ENCODE measurements at regions not wholly inside any gene's neighbourhood (a gene's known extent, or its start where the extent isn't known, plus 50 kb on each side); places are given as distances from the start of the nearest gene placed in this dataset.

DNA sequence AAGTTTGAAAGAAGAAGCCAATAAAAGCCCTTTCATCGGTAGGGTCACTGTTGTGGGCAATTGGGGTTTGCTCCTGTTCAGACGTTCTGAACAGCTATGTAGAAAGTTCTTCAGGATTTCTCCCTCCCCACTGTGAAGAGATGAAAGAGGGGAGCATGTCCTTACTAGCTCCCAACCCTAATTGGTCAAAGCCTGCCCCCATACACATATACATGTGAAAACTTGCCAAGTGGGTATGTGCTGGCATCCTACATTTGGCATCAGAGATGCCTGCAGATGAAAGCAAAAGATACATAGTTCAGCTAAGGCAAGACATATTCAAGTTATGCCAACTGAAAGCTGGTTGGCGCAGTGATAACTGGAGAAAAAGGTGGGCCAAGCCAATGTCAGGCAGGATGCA, 363.1 kb upstream of the DACH1 start:
- H3K4me3 Mint-ChIP-seq = no peak overlapping the region
- no peak overlapping the region for H3K27ac Mint-ChIP-seq
- H3K27me3 Mint-ChIP-seq = no peaks in the 10 kb centered on the region

DNA sequence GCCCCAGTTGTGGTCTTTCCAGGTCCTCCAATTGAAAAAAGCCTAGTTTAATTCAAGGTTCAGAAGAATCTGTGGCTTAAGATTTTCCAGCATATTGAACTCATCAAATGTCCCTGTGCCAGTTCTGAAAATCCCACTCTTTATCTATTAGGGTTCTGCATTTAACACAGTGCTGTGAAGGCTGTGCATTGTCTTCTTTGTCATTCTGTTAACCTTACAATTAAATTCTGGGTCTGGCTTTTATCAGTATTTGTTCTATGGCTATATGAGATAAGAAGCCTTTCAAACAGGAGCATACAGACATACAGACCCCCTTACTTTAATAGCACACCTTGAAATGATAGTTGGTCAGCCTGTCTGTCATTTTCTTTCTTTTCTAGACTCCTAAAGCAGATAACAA, 362.1 kb upstream of the DACH1 start:
- ATAC-seq (no peak), DNase-seq (no peak)
- Mint-ChIP-seq H3K4me1 (no peaks in the 10 kb centered on the region), H3K4me3 (no peak overlapping the region), H3K9me3 (peaks cover 0 to 8% of the 10 kb centered on the region in 2 donors), H3K27me3 (no peaks in the 10 kb centered on the region), H3K27ac (no peak overlapping the region)

More for the DNA sequence above, 363.1 kb upstream of the DACH1 start:
- DNase-seq = no peak
- Mint-ChIP-seq H3K9me3 (peaks cover 0 to 2% of the 10 kb centered on the region in 2 donors), H3K4me1 (no peaks in the 10 kb centered on the region)
- ATAC-seq = no peak

DNA sequence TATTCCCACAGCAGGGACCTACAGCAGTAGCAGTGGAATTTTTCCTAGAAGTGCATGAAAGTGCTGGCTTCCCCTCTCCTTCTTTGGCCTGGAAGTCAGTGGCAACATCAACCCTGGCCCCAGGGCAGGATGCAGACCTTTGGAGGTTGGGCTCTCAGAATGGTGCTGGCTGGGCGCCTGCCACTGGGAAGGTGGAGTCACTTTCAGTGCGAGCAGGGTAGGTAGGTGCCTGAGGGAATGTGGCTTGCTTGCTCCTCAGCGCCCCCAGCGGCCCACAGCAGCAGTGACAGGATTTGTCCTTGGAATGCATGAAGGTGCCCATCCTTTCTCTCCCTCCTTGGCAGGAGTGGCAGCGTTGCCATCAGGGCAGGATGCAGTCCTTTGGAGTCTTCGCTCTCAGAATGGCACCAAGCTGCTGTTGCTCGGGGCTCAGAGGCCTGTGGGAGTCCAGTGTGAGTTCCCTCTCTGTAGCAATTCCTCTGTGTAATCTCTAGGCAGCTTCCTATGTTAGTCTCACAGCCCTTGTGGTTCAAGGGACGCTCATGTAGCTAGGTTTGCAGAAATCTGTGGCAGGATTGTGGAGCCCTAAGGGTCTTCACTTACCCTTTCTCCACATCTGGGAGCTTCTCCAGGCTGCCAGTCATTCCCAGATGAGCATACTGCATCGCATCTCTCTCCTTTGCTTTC, 354.4 kb upstream of the DACH1 start:
- H3K9me3 Mint-ChIP-seq = peaks cover 3 to 38% of the 10 kb centered on the region in 2 donors
- H3K4me3 Mint-ChIP-seq = no peak overlapping the region
- peak; percentile 23 for ATAC-seq
- no peak for DNase-seq
- H3K27ac Mint-ChIP-seq = no peak overlapping the region
- H3K27me3 Mint-ChIP-seq = no peaks in the 10 kb centered on the region
- H3K4me1 Mint-ChIP-seq = no peaks in the 10 kb centered on the region

DNA sequence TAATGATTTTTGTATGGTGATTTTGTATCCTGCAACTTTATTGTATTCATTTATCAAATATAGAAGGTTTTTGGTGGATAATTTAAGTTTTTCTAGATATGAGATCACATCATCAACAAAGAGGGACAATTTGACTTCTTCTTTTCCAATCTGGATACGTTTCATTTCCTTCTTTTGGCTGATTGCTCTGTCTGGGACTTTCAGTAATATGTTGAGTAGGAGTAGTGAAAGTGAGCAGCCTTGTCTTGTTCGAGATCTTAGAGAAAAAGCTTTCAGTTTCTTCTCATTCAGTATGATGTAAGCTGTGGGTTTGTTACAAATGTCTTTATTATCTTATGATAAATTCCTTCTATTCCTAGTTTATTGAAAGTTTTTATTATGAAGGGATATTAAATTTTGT, 352.0 kb upstream of the DACH1 start:
- Mint-ChIP-seq H3K4me1 (no peaks in the 10 kb centered on the region), H3K27ac (no peak overlapping the region), H3K27me3 (no peaks in the 10 kb centered on the region), H3K9me3 (peaks cover 3 to 28% of the 10 kb centered on the region in 2 donors), H3K4me3 (no peak overlapping the region)
- ATAC-seq = no peak
- DNase-seq = no peak

DNA sequence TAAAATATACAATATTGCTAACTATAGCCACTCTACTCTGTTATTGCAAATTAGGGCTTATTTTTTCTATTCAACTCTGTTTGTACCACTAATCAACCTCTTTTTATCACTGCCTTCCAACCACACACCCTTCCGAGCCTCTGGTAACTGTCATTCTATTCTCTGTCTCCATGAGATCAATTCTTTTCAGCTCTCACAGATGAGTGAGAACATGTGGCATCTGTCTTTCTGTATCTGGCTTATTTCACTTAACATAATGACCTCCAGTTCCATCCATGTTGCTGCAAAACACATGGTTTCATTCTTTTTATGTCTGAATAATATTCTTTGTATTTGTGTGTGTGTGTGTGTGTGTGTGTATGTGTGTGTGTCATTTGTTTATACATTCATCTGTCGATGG, 350.1 kb upstream of the DACH1 start:
- H3K27ac Mint-ChIP-seq = no peak overlapping the region
- DNase-seq (no peak), ATAC-seq (no peak)
- peaks cover 3 to 14% of the 10 kb centered on the region in 2 donors for H3K9me3 Mint-ChIP-seq
- no peak overlapping the region for H3K4me3 Mint-ChIP-seq
- H3K27me3 Mint-ChIP-seq = no peaks in the 10 kb centered on the region
- no peaks in the 10 kb centered on the region for H3K4me1 Mint-ChIP-seq

DNA sequence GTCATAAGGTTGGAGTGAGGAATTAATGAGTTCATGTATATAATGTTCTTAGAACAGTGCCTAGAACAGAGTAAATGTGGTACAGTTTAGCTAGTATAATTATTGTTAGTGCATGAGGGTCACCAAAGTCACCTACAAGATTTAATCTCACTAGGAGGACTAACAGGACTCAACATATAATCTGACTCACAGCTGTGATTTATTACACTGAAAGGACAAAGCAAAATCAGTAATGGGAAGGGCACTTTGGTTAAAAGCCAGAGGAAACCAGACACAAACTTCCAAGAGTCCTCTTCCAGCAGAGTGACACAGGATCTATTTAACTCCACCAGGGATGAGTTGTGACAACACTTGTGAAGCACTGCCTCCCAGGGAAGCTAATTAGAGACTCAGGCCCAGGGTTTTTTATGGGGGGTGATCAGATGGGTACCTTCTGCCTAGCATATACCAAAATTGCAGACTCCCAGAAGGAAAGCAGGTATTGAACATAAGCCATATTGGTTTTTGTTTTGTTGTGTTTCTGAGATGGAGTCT, 341.2 kb upstream of the DACH1 start:
- no peak for DNase-seq
- no peaks in the 10 kb centered on the region for H3K27me3 Mint-ChIP-seq
- H3K4me1 Mint-ChIP-seq = no peaks in the 10 kb centered on the region

DNA sequence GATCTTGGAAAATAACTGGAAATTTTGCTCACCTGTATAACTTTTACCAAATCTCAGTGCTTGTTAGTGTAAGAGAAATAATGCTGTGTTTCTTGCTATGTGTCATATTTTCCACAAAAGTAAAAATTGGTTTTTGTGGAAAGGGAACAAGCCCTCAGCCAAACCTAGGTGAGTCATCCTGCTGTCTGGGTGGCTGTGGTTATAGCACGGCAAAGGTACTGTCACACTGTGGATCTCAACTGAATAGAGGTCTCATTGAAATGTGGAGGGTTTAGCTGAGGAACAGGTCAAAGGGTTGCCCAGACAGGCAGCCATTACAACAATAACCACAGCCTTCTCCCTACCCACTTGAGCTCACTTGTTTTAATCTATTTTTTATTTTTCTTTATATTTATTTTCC, 338.8 kb upstream of the DACH1 start:
- Mint-ChIP-seq H3K9me3 (no peaks in the 10 kb centered on the region), H3K4me3 (no peak overlapping the region), H3K4me1 (no peaks in the 10 kb centered on the region), H3K27ac (no peak overlapping the region), H3K27me3 (no peaks in the 10 kb centered on the region)
- ATAC-seq (peak; percentile 59), DNase-seq (no peak)

More for the DNA sequence above, 341.2 kb upstream of the DACH1 start:
- H3K27ac Mint-ChIP-seq = no peak overlapping the region
- no peak for ATAC-seq
- H3K4me3 Mint-ChIP-seq = no peak overlapping the region
- no peaks in the 10 kb centered on the region for H3K9me3 Mint-ChIP-seq

DNA sequence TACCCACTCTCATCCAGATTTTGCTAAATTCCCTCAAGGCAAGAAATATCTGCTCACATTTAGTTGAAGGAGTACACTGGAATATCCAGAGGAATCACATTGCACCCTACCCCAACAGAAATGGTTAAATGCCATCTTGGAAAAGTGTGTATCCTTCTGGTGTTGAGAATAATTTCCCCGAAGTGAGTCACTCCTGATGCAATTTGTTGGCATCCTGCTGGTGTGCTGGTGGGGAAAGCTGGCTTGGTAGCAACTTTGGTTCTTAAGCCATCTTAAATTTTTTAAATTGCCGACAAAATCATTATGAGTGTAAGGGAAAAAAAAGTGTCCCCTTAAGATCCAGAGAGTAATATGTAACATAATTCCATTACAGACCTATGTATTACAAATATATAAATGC, 337.3 kb upstream of the DACH1 start:
- no peak for ATAC-seq
- no peaks in the 10 kb centered on the region for H3K4me1 Mint-ChIP-seq
- no peak overlapping the region for H3K27ac Mint-ChIP-seq
- no peak overlapping the region for H3K4me3 Mint-ChIP-seq
- no peaks in the 10 kb centered on the region for H3K27me3 Mint-ChIP-seq
- no peaks in the 10 kb centered on the region for H3K9me3 Mint-ChIP-seq
- DNase-seq = no peak

DNA sequence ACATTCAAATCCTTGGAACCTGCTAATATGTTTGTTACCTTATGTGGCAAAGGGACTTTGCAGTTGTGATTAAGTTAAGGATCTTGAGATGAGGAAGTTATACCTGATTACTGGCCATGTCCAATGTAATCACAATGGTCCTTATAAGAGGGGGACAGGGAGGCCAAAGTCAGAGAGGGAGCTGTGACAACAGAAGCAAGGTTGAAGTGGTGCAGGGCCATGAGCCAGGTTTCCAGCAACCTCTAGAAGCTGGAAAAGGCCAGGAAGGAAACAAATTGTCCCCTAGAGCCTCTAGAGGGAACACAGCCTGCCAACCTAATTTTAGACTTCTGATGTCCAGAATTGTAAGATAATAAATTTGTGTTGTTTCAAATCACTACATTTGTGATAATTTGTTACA, 334.7 kb upstream of the DACH1 start:
- Mint-ChIP-seq H3K27me3 (no peaks in the 10 kb centered on the region), H3K4me3 (no peak overlapping the region), H3K4me1 (no peaks in the 10 kb centered on the region), H3K9me3 (no peaks in the 10 kb centered on the region), H3K27ac (no peak overlapping the region)
- no peak for DNase-seq
- ATAC-seq = no peak

DNA sequence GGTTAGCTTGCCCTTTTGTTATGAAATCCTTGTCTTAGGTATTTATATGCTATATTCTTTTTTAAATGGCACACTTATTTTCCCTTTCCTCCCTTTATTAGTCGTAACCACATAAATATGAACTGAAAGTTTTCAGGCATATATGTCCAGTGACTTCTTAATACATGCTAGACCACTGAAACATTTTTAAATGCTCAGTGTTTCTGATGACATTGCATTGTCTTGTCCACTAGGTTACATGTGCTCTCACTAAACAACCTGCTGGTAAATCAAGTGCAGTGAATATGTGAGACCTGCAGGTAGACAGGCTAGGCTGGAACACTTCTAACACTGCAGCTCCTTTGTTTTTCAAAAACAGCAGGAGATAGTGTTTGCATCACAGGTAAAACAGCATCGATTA, 332.6 kb upstream of the DACH1 start:
- Mint-ChIP-seq H3K9me3 (no peaks in the 10 kb centered on the region), H3K27me3 (no peaks in the 10 kb centered on the region), H3K4me3 (no peak overlapping the region), H3K4me1 (no peaks in the 10 kb centered on the region), H3K27ac (no peak overlapping the region)
- ATAC-seq (no peak), DNase-seq (no peak)

DNA sequence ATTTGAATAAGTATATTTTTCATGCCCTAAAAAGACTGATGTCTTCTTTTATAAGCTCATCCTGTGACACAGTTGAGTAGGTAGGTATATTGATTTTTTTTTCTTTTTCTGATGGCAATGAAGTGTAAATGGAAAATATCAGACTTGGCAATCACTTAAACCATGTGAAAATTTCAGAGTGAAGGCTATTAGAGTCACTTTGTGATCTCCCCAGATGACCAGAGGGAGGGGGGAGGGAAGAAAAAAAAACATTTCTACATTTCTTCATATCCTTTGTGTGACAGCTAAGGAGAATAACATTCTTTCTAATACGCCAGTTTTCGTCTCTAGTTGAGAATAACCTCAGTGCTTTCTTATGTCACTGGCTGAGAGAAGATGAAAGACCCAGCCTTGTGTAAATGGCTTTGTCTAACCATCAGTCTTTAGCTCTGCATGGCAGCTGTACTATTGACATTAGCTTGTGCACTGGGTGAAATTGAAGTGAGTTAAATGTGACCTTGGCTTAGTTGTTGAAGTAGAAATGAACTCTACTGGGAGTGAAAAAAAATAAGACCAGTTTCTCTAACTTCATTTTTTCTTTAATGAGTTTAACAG, 332.1 kb upstream of the DACH1 start:
- Mint-ChIP-seq H3K9me3 (no peaks in the 10 kb centered on the region), H3K4me1 (no peaks in the 10 kb centered on the region), H3K27ac (no peak overlapping the region), H3K4me3 (no peak overlapping the region), H3K27me3 (no peaks in the 10 kb centered on the region)
- ATAC-seq = no peak
- no peak for DNase-seq

DNA sequence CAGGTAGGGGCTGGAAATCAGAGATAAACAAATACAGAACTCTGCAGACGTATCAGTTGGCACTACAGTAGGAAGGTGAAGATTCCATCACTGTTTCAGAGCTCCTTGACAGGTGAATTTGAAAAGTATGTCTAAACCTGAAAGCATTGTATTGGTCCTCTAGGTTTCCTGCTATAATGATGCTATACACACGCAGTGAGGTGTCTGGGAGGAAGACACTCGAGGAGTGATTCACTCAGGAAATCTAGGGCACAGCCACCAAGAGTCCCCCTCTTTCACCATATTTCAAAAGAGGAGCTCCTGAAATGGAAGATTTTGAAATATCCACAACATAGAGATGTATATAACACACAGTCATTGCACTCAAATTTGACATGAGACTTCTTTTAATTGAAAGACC, 331.0 kb upstream of the DACH1 start:
- Mint-ChIP-seq H3K9me3 (no peaks in the 10 kb centered on the region), H3K27me3 (no peaks in the 10 kb centered on the region), H3K4me3 (no peak overlapping the region), H3K27ac (no peak overlapping the region), H3K4me1 (no peaks in the 10 kb centered on the region)
- ATAC-seq (no peak), DNase-seq (no peak)

DNA sequence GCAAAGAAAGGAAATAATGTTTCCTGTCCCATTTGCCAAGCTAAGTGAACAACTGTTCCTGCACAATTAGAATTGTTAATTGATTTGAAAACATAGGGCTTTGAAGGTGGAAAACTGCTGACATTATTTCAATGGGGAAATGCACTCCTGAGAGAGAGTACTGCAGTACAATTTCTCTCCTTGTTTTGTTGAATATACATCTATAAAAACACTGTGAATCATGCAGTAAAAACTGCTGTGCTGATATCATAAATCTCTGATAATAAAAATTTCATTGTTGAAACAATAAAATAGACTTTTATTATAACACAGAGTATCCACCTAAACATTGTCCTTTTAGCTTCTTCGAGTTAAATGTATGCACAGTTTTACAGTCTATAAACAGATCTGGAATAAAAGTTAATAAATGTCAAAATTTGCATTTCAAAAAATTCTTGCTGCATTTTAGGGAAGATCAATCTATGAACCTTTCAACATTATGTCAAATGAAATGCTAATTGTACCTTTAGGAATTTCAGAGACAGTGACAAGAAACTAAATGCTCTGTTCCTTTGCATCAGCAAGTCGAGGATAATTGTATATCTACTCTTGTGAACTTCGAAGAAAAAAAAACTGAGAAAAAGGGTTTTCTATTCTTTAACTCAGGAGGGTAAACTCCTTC, 328.2 kb upstream of the DACH1 start:
- Mint-ChIP-seq H3K4me3 (no peak overlapping the region), H3K27ac (no peak overlapping the region), H3K4me1 (no peaks in the 10 kb centered on the region), H3K9me3 (no peaks in the 10 kb centered on the region), H3K27me3 (no peaks in the 10 kb centered on the region)
- ATAC-seq (no peak), DNase-seq (no peak)

DNA sequence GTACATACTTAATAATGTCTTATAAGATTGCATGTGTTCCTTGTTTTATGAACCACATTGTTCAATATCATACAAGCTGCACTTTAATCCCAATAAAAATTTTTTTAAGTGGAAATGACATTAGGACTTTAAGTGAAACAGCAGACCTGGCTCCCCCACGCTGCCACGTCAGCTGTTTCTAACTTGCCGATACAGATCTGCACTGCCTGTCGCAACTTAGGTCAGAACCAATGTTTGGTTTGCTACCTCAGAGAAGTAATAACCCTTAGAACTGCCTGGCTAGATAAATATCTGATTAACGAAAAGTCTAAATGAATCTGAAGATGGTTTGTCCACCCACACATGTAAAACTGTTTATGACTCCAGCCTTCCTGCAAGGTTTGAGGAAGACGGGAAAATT, 327.5 kb upstream of the DACH1 start:
- Mint-ChIP-seq H3K27ac (no peak overlapping the region), H3K4me3 (no peak overlapping the region), H3K9me3 (no peaks in the 10 kb centered on the region), H3K27me3 (no peaks in the 10 kb centered on the region), H3K4me1 (no peaks in the 10 kb centered on the region)
- DNase-seq = no peak
- no peak for ATAC-seq

DNA sequence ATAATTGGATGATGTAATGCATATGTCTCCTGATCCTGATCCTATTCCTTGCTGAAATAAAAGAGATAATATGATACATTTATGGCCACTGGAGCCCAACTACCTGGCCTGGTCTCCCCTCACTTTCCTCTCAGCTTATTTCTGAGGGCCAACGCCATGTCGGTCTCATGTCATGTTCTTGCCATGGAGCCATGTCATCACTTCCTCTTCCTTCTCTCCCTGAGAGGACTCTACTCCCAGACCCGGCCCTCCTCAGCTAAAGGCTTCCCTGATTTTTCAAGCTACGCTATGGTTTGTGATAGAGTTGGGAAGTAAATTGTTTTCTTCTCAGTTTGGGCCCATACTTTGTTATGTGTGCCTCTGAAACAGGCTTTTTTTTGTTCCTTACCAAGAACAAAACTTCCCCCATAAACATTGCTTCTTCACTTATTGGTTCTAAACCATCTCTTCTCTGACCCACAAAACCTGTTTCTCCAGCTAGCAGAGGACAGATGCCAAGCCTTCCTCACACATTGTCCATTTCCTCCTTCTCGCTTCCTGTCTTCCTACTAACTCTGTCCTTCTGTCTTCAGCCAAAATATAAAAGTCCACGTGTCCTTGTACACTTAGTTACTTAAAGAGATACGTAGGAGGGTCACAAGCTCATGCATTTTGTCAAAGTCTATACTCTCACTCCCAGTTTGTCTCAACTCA, 319.9 kb upstream of the DACH1 start:
- ATAC-seq (no peak), DNase-seq (no peak)
- H3K27me3 Mint-ChIP-seq = no peaks in the 10 kb centered on the region
- H3K4me1 Mint-ChIP-seq = no peaks in the 10 kb centered on the region
- H3K9me3 Mint-ChIP-seq = peaks cover 13 to 20% of the 10 kb centered on the region in 2 donors
- no peak overlapping the region for H3K4me3 Mint-ChIP-seq
- peak overlapping the region in 1 of 2 donors; percentile 42 for H3K27ac Mint-ChIP-seq

DNA sequence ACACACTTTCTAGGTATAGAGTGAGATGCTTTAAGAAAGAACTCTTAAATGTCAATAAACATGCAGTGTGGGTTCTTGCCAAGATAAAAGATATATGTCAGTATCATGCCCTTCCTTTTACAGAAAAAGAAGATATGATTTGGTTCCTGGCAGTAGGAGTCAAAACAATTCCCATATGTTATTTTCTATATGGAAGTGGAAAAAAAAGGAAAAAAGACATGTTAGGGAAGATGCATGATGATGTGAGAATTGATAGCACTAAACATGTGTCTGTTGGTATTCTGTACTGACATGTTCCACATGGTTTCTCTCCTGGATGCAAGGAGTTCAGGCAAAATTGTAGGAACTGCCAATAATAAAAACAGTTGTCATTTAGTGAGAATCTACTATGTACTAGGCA, 318.8 kb upstream of the DACH1 start:
- H3K9me3 Mint-ChIP-seq = peaks cover 13 to 20% of the 10 kb centered on the region in 2 donors
- H3K27me3 Mint-ChIP-seq = no peaks in the 10 kb centered on the region
- H3K27ac Mint-ChIP-seq = no peak overlapping the region
- DNase-seq = no peak
- no peaks in the 10 kb centered on the region for H3K4me1 Mint-ChIP-seq
- no peak for ATAC-seq
- H3K4me3 Mint-ChIP-seq = no peak overlapping the region
